ENCODE measurements at regions not wholly inside any gene's neighbourhood (a gene's known extent, or its start where the extent isn't known, plus 50 kb on each side); places are given as distances from the start of the nearest gene placed in this dataset.

DNA sequence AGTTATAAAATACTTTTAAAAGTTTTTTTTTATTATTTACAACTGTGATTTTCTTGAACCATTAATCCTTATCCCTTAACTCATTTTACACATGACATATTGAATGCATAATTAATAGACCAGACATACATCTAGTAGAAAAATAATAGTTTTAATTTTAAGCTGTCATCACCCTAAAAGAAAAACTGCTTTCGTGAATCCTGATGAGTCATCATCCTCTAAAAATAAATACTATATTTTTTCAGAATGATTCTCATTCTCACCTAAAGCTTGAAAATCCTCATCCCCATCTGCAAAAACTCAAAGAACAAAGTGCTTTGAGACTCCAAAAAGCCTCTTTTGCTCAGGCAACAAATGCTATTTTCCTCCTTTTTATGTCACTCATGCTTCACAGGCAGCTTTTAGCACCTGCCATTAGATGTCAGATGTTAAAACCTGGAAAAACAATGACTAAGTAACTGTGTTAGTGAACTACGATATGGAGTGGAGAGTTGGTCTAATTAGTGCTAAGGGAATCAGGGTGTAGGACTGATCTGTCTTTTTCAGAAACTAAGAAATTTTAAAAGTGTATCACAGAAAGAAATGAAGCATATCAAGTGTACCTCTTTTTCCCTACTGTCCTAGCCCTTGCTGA is 297.6 kb downstream of the TMX3 start:
- TF ChIP-seq YY1 (IDR thresholded peaks at IDR 0.05; ENCODE audit: low read depth): no peak
- TF ChIP-seq EGR1 (IDR thresholded peaks at IDR 0.05): no peak
- no peak for TF ChIP-seq NFIC (IDR thresholded peaks at IDR 0.05)
- no peak for TF ChIP-seq CEBPB (IDR thresholded peaks at IDR 0.05)
- no peak for TF ChIP-seq FOXM1 (IDR thresholded peaks at IDR 0.05; ENCODE audit: borderline replicate concordance, low read depth)
- TF ChIP-seq TEAD4 (IDR thresholded peaks at IDR 0.05): no peak
- TF ChIP-seq, protein P1, sequence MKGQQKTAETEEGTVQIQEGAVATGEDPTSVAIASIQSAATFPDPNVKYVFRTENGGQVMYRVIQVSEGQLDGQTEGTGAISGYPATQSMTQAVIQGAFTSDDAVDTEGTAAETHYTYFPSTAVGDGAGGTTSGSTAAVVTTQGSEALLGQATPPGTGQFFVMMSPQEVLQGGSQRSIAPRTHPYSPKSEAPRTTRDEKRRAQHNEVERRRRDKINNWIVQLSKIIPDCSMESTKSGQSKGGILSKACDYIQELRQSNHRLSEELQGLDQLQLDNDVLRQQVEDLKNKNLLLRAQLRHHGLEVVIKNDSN (IDR thresholded peaks at IDR 0.05): no peak
- TF ChIP-seq, protein P2, sequence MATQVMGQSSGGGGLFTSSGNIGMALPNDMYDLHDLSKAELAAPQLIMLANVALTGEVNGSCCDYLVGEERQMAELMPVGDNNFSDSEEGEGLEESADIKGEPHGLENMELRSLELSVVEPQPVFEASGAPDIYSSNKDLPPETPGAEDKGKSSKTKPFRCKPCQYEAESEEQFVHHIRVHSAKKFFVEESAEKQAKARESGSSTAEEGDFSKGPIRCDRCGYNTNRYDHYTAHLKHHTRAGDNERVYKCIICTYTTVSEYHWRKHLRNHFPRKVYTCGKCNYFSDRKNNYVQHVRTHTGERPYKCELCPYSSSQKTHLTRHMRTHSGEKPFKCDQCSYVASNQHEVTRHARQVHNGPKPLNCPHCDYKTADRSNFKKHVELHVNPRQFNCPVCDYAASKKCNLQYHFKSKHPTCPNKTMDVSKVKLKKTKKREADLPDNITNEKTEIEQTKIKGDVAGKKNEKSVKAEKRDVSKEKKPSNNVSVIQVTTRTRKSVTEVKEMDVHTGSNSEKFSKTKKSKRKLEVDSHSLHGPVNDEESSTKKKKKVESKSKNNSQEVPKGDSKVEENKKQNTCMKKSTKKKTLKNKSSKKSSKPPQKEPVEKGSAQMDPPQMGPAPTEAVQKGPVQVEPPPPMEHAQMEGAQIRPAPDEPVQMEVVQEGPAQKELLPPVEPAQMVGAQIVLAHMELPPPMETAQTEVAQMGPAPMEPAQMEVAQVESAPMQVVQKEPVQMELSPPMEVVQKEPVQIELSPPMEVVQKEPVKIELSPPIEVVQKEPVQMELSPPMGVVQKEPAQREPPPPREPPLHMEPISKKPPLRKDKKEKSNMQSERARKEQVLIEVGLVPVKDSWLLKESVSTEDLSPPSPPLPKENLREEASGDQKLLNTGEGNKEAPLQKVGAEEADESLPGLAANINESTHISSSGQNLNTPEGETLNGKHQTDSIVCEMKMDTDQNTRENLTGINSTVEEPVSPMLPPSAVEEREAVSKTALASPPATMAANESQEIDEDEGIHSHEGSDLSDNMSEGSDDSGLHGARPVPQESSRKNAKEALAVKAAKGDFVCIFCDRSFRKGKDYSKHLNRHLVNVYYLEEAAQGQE (IDR thresholded peaks at IDR 0.05; ENCODE audit: low read depth): no peak

DNA sequence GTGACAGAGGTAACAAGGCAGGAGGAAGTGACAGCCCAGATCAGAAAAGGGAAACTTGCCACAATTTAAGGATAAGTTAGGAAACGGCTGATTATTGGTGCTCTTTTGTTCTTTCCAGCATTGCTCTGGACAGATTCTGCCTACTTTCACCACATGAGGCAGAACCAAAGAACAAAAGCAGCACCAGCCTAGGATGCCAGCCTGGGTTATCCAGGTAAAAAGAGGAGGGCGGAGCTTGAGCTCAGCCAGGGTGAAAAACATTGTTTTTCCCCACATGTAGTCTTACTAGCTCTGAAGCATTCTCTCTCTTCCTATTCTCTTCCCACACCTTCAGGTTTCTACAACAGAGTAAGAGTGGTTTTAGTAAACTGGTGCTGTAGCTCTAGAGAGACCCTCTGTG is 300.5 kb downstream of the TMX3 start:
- TF ChIP-seq EGR1 (IDR thresholded peaks at IDR 0.05) (no peak), EP300 (IDR thresholded peaks at IDR 0.05; ENCODE audit: borderline replicate concordance) (no peak), CREB1 (IDR thresholded peaks at IDR 0.05; ENCODE audit: low read depth) (no peak), TCF12 (IDR thresholded peaks at IDR 0.05; ENCODE audit: low read depth) (no peak), FOXM1 (IDR thresholded peaks at IDR 0.05; ENCODE audit: borderline replicate concordance, low read depth) (no peak), RAD21 (IDR thresholded peaks at IDR 0.05; ENCODE audit: low read depth) (no peak), TAF1 (IDR thresholded peaks at IDR 0.05; ENCODE audit: low read depth) (no peak), TEAD4 (IDR thresholded peaks at IDR 0.05) (no peak), NFIC (IDR thresholded peaks at IDR 0.05) (no peak), ZBTB7A (IDR thresholded peaks at IDR 0.05; ENCODE audit: low read depth) (no peak)
- TF ChIP-seq, protein P3, sequence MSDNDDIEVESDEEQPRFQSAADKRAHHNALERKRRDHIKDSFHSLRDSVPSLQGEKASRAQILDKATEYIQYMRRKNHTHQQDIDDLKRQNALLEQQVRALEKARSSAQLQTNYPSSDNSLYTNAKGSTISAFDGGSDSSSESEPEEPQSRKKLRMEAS (IDR thresholded peaks at IDR 0.05): no peak
- TF ChIP-seq, protein P1 (IDR thresholded peaks at IDR 0.05): no peak

DNA sequence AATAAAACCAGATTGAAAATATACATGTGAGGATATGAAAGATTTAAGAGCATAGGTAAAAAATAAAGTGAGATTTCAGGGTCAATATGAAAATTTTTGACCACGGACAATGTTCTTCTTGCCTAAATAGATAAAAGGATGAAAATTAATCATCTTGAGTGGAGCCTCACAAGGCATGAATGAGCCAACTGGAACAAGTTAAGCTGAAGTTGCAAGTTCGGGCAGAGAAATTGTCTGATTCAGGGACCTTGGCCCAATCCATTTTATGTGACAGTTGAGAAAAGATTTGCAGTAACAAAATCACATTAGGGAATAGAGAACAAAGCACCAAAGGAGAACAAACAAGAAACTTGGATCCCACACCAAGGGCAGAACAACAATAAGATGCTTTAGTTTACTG is 305.3 kb downstream of the TMX3 start:
- TF ChIP-seq TEAD4 (IDR thresholded peaks at IDR 0.05) (no peak), YY1 (IDR thresholded peaks at IDR 0.05; ENCODE audit: low read depth) (no peak), EP300 (IDR thresholded peaks at IDR 0.05; ENCODE audit: borderline replicate concordance) (no peak), TCF12 (IDR thresholded peaks at IDR 0.05; ENCODE audit: low read depth) (no peak), CEBPB (IDR thresholded peaks at IDR 0.05) (no peak), ZBTB7A (IDR thresholded peaks at IDR 0.05; ENCODE audit: low read depth) (no peak), TAF1 (IDR thresholded peaks at IDR 0.05; ENCODE audit: low read depth) (no peak), RAD21 (IDR thresholded peaks at IDR 0.05; ENCODE audit: low read depth) (no peak), NFIC (IDR thresholded peaks at IDR 0.05) (no peak), FOXM1 (IDR thresholded peaks at IDR 0.05; ENCODE audit: borderline replicate concordance, low read depth) (no peak), EGR1 (IDR thresholded peaks at IDR 0.05) (no peak), CREB1 (IDR thresholded peaks at IDR 0.05; ENCODE audit: low read depth) (no peak)
- TF ChIP-seq, protein P3 (IDR thresholded peaks at IDR 0.05): no peak
- TF ChIP-seq, protein P2 (IDR thresholded peaks at IDR 0.05; ENCODE audit: low read depth): no peak
- TF ChIP-seq, protein P1 (IDR thresholded peaks at IDR 0.05): no peak

DNA sequence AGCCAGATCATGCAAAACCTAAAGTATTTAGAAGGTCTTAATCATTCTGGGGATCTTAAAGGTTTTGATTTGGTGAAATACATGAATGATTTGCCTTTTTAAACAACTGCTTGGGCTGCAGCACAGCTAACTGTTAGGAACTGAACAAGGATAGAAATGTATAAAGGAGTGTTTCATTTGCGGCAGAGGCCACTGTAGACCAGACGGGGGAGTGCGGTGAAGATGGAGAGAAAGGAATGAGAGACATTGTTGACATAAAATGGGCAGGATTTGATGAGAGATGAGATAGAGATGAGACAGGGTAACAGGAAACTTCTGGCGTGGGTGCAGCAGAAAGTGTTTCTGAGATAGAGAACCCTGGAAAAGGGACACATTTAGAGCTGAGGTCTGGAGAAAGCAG is 308.1 kb downstream of the TMX3 start:
- TF ChIP-seq RAD21 (IDR thresholded peaks at IDR 0.05; ENCODE audit: low read depth) (no peak), NFIC (IDR thresholded peaks at IDR 0.05) (no peak), TAF1 (IDR thresholded peaks at IDR 0.05; ENCODE audit: low read depth) (no peak)
- TF ChIP-seq, protein P2 (IDR thresholded peaks at IDR 0.05; ENCODE audit: low read depth): no peak

All from Ishikawa (cell line).